Neural cell (in vitro differentiated cells): ENCODE measurements at regions not wholly inside any gene's neighbourhood (a gene's known extent, or its start where the extent isn't known, plus 50 kb on each side); places are given as distances from the start of the nearest gene placed in this dataset.

Experiments used
- EP300 ChIP-seq: fragments of 450-650 bp; conservative IDR thresholded peaks from 2 replicates; pipeline ENCODE4 v1.6.1; 2014; ENCODE audit warnings: antibody characterized with exemption, mild to moderate bottlenecking, moderate library complexity; ENCODE audit not compliant: poor library complexity, severe bottlenecking
- EZH2 ChIP-seq: fragments of 200-600, 300-800 bp; shearing (Covaris generic), sonication (generic); IDR thresholded peaks from 2 replicates; pipeline ENCODE4 v1.6.1; 2014; ENCODE audit warnings: antibody characterized with exemption, low read length, borderline replicate concordance, mild to moderate bottlenecking; ENCODE audit not compliant: insufficient read depth, poor library complexity, severe bottlenecking
- POLR2AphosphoS5 ChIP-seq: IDR thresholded peaks from 2 replicates; pipeline ENCODE4 v1.6.1; 2012
- SMC3 ChIP-seq: fragments of 450-650 bp; conservative IDR thresholded peaks from 2 replicates; pipeline ENCODE4 v1.6.1; 2014; ENCODE audit warnings: antibody characterized with exemption, mild to moderate bottlenecking, moderate library complexity; ENCODE audit not compliant: poor library complexity
- TAF1 ChIP-seq: IDR thresholded peaks from 2 replicates; pipeline ENCODE4 v1.6.1; 2012; ENCODE audit warnings: low read depth
- TF ChIP-seq, protein P1 (sequence below): fragments of 450-650 bp; IDR thresholded peaks from 2 replicates; pipeline ENCODE4 v1.5.1; 2014; ENCODE audit warnings: antibody characterized with exemption, mild to moderate bottlenecking, moderate library complexity; ENCODE audit not compliant: poor library complexity, severe bottlenecking
- TF ChIP-seq, protein P2 (sequence below): IDR thresholded peaks from 2 replicates; pipeline ENCODE4 v1.6.1; 2012; ENCODE audit warnings: borderline replicate concordance

DNA sequence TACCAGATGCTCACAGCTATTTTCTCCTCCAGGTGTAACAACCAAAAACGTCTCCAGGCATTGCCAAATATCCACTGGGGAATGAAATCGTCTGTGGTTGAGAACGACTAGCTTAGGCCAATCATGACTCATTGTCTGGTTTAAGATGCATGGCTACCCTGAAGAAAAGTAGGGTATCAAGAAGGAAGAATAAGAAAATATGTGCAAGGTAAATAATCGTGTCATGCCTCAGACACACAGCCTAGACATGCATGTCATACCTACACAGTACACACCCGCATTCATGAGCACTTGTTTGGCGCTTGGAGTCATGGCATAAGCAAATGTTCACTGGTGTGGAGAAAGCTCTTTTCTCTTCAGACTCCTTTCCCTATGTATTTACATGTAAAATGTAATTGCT, 745.7 kb downstream of the MAFB start:
- TF ChIP-seq, protein P1, sequence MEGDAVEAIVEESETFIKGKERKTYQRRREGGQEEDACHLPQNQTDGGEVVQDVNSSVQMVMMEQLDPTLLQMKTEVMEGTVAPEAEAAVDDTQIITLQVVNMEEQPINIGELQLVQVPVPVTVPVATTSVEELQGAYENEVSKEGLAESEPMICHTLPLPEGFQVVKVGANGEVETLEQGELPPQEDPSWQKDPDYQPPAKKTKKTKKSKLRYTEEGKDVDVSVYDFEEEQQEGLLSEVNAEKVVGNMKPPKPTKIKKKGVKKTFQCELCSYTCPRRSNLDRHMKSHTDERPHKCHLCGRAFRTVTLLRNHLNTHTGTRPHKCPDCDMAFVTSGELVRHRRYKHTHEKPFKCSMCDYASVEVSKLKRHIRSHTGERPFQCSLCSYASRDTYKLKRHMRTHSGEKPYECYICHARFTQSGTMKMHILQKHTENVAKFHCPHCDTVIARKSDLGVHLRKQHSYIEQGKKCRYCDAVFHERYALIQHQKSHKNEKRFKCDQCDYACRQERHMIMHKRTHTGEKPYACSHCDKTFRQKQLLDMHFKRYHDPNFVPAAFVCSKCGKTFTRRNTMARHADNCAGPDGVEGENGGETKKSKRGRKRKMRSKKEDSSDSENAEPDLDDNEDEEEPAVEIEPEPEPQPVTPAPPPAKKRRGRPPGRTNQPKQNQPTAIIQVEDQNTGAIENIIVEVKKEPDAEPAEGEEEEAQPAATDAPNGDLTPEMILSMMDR: no peak
- TF ChIP-seq TAF1 (no peak), POLR2AphosphoS5 (no peak), EZH2 (no peak), SMC3 (no peak), EP300 (no peak)
- TF ChIP-seq, protein P2, sequence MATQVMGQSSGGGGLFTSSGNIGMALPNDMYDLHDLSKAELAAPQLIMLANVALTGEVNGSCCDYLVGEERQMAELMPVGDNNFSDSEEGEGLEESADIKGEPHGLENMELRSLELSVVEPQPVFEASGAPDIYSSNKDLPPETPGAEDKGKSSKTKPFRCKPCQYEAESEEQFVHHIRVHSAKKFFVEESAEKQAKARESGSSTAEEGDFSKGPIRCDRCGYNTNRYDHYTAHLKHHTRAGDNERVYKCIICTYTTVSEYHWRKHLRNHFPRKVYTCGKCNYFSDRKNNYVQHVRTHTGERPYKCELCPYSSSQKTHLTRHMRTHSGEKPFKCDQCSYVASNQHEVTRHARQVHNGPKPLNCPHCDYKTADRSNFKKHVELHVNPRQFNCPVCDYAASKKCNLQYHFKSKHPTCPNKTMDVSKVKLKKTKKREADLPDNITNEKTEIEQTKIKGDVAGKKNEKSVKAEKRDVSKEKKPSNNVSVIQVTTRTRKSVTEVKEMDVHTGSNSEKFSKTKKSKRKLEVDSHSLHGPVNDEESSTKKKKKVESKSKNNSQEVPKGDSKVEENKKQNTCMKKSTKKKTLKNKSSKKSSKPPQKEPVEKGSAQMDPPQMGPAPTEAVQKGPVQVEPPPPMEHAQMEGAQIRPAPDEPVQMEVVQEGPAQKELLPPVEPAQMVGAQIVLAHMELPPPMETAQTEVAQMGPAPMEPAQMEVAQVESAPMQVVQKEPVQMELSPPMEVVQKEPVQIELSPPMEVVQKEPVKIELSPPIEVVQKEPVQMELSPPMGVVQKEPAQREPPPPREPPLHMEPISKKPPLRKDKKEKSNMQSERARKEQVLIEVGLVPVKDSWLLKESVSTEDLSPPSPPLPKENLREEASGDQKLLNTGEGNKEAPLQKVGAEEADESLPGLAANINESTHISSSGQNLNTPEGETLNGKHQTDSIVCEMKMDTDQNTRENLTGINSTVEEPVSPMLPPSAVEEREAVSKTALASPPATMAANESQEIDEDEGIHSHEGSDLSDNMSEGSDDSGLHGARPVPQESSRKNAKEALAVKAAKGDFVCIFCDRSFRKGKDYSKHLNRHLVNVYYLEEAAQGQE: no peak
